ENCODE measurements at regions not wholly inside any gene's neighbourhood (a gene's known extent, or its start where the extent isn't known, plus 50 kb on each side); places are given as distances from the start of the nearest gene placed in this dataset.

DNA sequence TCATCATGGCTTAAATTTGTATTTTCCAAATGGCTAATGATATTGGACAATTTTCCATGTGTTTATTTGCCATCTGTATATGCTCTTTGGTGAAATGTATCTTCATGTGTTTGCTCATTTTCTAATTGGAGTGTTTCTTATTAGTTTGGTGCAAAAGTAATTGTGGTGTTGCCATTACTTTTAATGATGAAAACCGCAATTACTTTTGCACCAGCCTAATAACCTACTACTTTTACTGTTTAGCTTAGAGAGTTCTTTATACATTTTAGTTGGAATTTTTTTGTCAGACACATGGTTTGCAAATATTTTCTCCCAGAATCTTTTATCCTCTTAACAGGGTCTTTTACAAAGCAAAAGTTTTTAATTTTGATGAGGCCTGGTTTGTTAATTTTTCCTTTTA is 141.0 kb upstream of the AGTR1 start:
- no peak overlapping the region for H4K5ac ChIP-seq (ENCODE audit: low read depth, low read length)
- no peaks in the 10 kb centered on the region for H3K36me3 ChIP-seq (ENCODE audit: control insufficient read depth, insufficient read depth, low read length)
- POLR2A ChIA-PET (ENCODE audit: unreplicated experiment), result no interaction called here
- H3K9me3 ChIP-seq (ENCODE audit: control insufficient read depth, insufficient read depth, low read length), result no peaks in the 10 kb centered on the region
- no peak overlapping the region for H3K9ac ChIP-seq (ENCODE audit: low read depth, low read length)
- no peaks in the 10 kb centered on the region for H3K9me1 ChIP-seq (ENCODE audit: insufficient read depth, low read length)
- no peaks in the 10 kb centered on the region for H3K27me3 ChIP-seq (ENCODE audit: control insufficient read depth, insufficient read depth, low read length)
- H4K8ac ChIP-seq (ENCODE audit: low read depth in 2 of 2, low read length in 2 of 2), result no peak overlapping the region
- H3K4ac ChIP-seq (ENCODE audit: low read depth, low read length), result no peak overlapping the region
- H3K27ac ChIP-seq (ENCODE audit: insufficient read depth, low read length), result no peak overlapping the region
- WGBS, 2 experiments (ENCODE audit: extremely low coverage in 2 of 2, insufficient read length in 1 of 2), result no CpG with 5 or more reads among the region's 1 CpG
- no peak overlapping the region for H3K4me2 ChIP-seq (ENCODE audit: low read depth, low read length)
- H2BK5ac ChIP-seq (ENCODE audit: low read depth, low read length, poor library complexity, severe bottlenecking), result no peak overlapping the region
- no peak overlapping the region for H3K18ac ChIP-seq (ENCODE audit: low read depth, low read length)
- no peak overlapping the region for H3K56ac ChIP-seq (ENCODE audit: extremely low read depth, insufficient read depth, low read length)
- H3K14ac ChIP-seq (replicated peaks; ENCODE audit: low read depth, low read length), result no peak overlapping the region
- no peaks in the 10 kb centered on the region for H3K79me1 ChIP-seq (ENCODE audit: low read depth in 1 of 2, low read length in 2 of 2)
- H2AK9ac ChIP-seq (replicated peaks; ENCODE audit: low read depth, low read length, poor library complexity), result no peak overlapping the region
- no peak overlapping the region for H4K91ac ChIP-seq (ENCODE audit: insufficient read depth, low read depth, low read length)
- in situ Hi-C loops (cut with MboI; ENCODE audit: low sequenced_read_pairs), result no loop called here
- no peak overlapping the region for H3K4me3 ChIP-seq (ENCODE audit: insufficient read depth, low read depth, low read length)
- DNase-seq (no peak), ATAC-seq (ENCODE audit: low read depth) (no peak)
- H2BK120ac ChIP-seq (ENCODE audit: low read depth, low read length), result no peak overlapping the region
- no peak overlapping the region for H2AK5ac ChIP-seq (ENCODE audit: low read depth, low read length)
- BruUV-seq (replicated peaks), result no TSS peak
- no peaks in the 10 kb centered on the region for H3K4me1 ChIP-seq (ENCODE audit: control insufficient read depth, insufficient read depth, low read length)
- H2BK20ac ChIP-seq (ENCODE audit: low read depth, low read length), result no peak overlapping the region
- CTCF ChIA-PET, result no interaction called here
- dilution Hi-C loops (cut with HindIII; ENCODE audit: low sequenced_read_pairs, unreplicated experiment), result no loop called here
- H2BK15ac ChIP-seq (ENCODE audit: low read depth, low read length), result no peak overlapping the region
- H4K20me1 ChIP-seq (ENCODE audit: insufficient read depth, low read length), result no peaks in the 10 kb centered on the region
- TF ChIP-seq SMC3 (IDR thresholded peaks at IDR 0.05; ENCODE audit: low read depth, low read length) (no peak), CEBPB (IDR thresholded peaks at IDR 0.05; ENCODE audit: low read depth, low read length) (no peak), MAZ (IDR thresholded peaks at IDR 0.05; ENCODE audit: borderline replicate concordance, low read depth, low read length) (no peak), RCOR1 (IDR thresholded peaks at IDR 0.05; ENCODE audit: insufficient replicate concordance, low read length) (no peak), CTCF (conservative IDR thresholded peaks at IDR 0.05; ENCODE audit: low read depth, low read length) (no peak), NFE2L2 (IDR thresholded peaks at IDR 0.05; ENCODE audit: low read depth, low read length) (no peak), BHLHE40 (IDR thresholded peaks at IDR 0.05; ENCODE audit: low read depth, low read length) (no peak), RFX5 (IDR thresholded peaks at IDR 0.05; ENCODE audit: low read depth, low read length) (no peak), CHD1 (IDR thresholded peaks at IDR 0.05; ENCODE audit: low read depth, low read length) (no peak), MAFK (IDR thresholded peaks at IDR 0.05; ENCODE audit: low read depth, low read length) (no peak), FOS (IDR thresholded peaks at IDR 0.05; ENCODE audit: low read depth, low read length) (no peak), USF2 (IDR thresholded peaks at IDR 0.05; ENCODE audit: low read depth, low read length) (no peak), RAD21 (IDR thresholded peaks at IDR 0.05; ENCODE audit: low read length) (no peak), POLR2A (IDR thresholded peaks at IDR 0.05; ENCODE audit: low read depth, low read length) (no peak), MXI1 (IDR thresholded peaks at IDR 0.05; ENCODE audit: borderline replicate concordance, low read depth, low read length) (no peak)
- TF ChIP-seq, protein P1, sequence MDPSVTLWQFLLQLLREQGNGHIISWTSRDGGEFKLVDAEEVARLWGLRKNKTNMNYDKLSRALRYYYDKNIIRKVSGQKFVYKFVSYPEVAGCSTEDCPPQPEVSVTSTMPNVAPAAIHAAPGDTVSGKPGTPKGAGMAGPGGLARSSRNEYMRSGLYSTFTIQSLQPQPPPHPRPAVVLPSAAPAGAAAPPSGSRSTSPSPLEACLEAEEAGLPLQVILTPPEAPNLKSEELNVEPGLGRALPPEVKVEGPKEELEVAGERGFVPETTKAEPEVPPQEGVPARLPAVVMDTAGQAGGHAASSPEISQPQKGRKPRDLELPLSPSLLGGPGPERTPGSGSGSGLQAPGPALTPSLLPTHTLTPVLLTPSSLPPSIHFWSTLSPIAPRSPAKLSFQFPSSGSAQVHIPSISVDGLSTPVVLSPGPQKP (IDR thresholded peaks at IDR 0.05; ENCODE audit: borderline replicate concordance, low read depth, low read length), result no peak
- H3K23ac ChIP-seq (ENCODE audit: low read depth, low read length), result no peak overlapping the region
- intact Hi-C loops (cut with micrococcal nuclease), result no loop called here
- H2AFZ ChIP-seq (replicated peaks; ENCODE audit: low read length, poor library complexity), result no peak overlapping the region

All from IMR-90 (cell line).